Astrocyte of the spinal cord (primary cell): ENCODE measurements at regions not wholly inside any gene's neighbourhood (a gene's known extent, or its start where the extent isn't known, plus 50 kb on each side); places are given as distances from the start of the nearest gene placed in this dataset.

ENCODE experiments used
- DNase-seq: peaks from one replicate; pipeline ENCODE4 v3.0.0; 2011; ENCODE audit warnings: low read depth, low spot score
- H3K4me3 ChIP-seq: 2 replicates; pipeline ENCODE4 v1.5.1; 2011; ENCODE audit warnings: low read depth, mild to moderate bottlenecking, low read length, moderate library complexity
- CTCF ChIP-seq: IDR thresholded peaks from 2 replicates; pipeline ENCODE4 v1.5.1; 2012; ENCODE audit warnings: low read depth, mild to moderate bottlenecking, low read length, inconsistent platforms
- in situ Hi-C: cut with HindIII; loops from 2 replicates; pipeline ENCODE4 v1.10.0; 2017; ENCODE audit warnings: low sequenced_read_pairs

GRCh38 chr5:144089401-144090021 lies 80.9 kb downstream of the YIPF5 start:
- peak; percentile 3 for DNase-seq
- in situ Hi-C loops = no loop called here
- no peak overlapping the region for H3K4me3 ChIP-seq
- no peak for TF ChIP-seq CTCF

- no peak for DNase-seq
- no peak overlapping the region for H3K4me3 ChIP-seq
- in situ Hi-C loops = no loop called here
- no peak for TF ChIP-seq CTCF
Observed at GRCh38 chr5:144092508-144092907, 78.0 kb downstream of the YIPF5 start.

- H3K4me3 ChIP-seq = no peak overlapping the region
- in situ Hi-C loops = no loop called here
- no peak for DNase-seq
- no peak for TF ChIP-seq CTCF
Observed at GRCh38 chr5:144093400-144093799, 77.1 kb downstream of the YIPF5 start.

GRCh38 chr5:144093868-144094267 lies 76.6 kb downstream of the YIPF5 start:
- H3K4me3 ChIP-seq = no peak overlapping the region
- DNase-seq = no peak
- no peak for TF ChIP-seq CTCF
- in situ Hi-C loops = no loop called here

GRCh38 chr5:144100702-144101101 lies 69.8 kb downstream of the YIPF5 start:
- TF ChIP-seq CTCF = no peak

GRCh38 chr5:144101616-144102015 lies 68.8 kb downstream of the YIPF5 start:
- in situ Hi-C loops = no loop called here
- TF ChIP-seq CTCF = no peak
- no peak for DNase-seq
- H3K4me3 ChIP-seq = no peak overlapping the region

More at GRCh38 chr5:144100702-144101101, 69.8 kb downstream of the YIPF5 start:
- no peak for DNase-seq
- no peak overlapping the region for H3K4me3 ChIP-seq
- in situ Hi-C loops = no loop called here
